MCF 10A (cell line): ENCODE measurements at regions not wholly inside any gene's neighbourhood (a gene's known extent, or its start where the extent isn't known, plus 50 kb on each side); places are given as distances from the start of the nearest gene placed in this dataset.

Source experiments
- BruUV-seq: library from RNA; stranded (reverse); fragments of 400-500 nt; replicated peaks from 2 replicates; lab custom pipeline; 2021; lab: Mats Ljungman, UMichigan
- CTCF ChIA-PET: fragments of 300-600 bp; sonication (Branson Sonifier 250); formaldehyde crosslinking; extraction: SDS; loops from one replicate; lab custom pipeline; 2021; ENCODE audit warnings: antibody characterized with exemption, inconsistent platforms; lab: Yijun Ruan, JAX
- POLR2A ChIA-PET: fragments of 300-600, 350-650 bp; sonication (Branson Sonifier 250); formaldehyde crosslinking; extraction: SDS; loops from one replicate; lab custom pipeline; 2020; ENCODE audit warnings: antibody characterized with exemption, inconsistent platforms; lab: Yijun Ruan, JAX
- DNase-seq: peaks from one replicate; pipeline ENCODE4 v3.0.0-alpha.2; 2018; ENCODE audit not compliant: unreplicated experiment
- H3K27ac Mint-ChIP-seq: one replicate; pipeline ENCODE4 v1.8.0; 2022; ENCODE audit warnings: mild to moderate bottlenecking, low read depth, mixed read lengths; ENCODE audit not compliant: unreplicated experiment
- H3K27me3 Mint-ChIP-seq: one replicate; pipeline ENCODE4 v1.8.0; 2022; ENCODE audit warnings: mixed read lengths; ENCODE audit not compliant: insufficient read depth, unreplicated experiment
- H3K36me3 Mint-ChIP-seq: one replicate; pipeline ENCODE4 v1.8.0; 2022; ENCODE audit warnings: mild to moderate bottlenecking, moderate library complexity, mixed read lengths; ENCODE audit not compliant: insufficient read depth, unreplicated experiment
- H3K4me1 Mint-ChIP-seq: one replicate; pipeline ENCODE4 v1.8.0; 2022; ENCODE audit warnings: mixed read lengths; ENCODE audit not compliant: insufficient read depth, unreplicated experiment
- H3K4me3 Mint-ChIP-seq: one replicate; pipeline ENCODE4 v1.8.0; 2022; ENCODE audit warnings: mild to moderate bottlenecking, moderate library complexity, mixed read lengths; ENCODE audit not compliant: unreplicated experiment
- H3K9me3 Mint-ChIP-seq: one replicate; pipeline ENCODE4 v1.8.0; 2022; ENCODE audit warnings: mixed read lengths; ENCODE audit not compliant: unreplicated experiment
- intact Hi-C: fragments of 100-400 bp; cut with micrococcal nuclease; formaldehyde crosslinking; loops from 2 replicates; pipeline ENCODE4 v1.14.1; 2022
- TF ChIP-seq, protein P1 (sequence below): fragments of 200-600 bp; IDR thresholded peaks from one replicate; pipeline ENCODE4 v1.8.0; 2022; ENCODE audit warnings: antibody characterized with exemption, mild to moderate bottlenecking; ENCODE audit not compliant: unreplicated experiment

DNA sequence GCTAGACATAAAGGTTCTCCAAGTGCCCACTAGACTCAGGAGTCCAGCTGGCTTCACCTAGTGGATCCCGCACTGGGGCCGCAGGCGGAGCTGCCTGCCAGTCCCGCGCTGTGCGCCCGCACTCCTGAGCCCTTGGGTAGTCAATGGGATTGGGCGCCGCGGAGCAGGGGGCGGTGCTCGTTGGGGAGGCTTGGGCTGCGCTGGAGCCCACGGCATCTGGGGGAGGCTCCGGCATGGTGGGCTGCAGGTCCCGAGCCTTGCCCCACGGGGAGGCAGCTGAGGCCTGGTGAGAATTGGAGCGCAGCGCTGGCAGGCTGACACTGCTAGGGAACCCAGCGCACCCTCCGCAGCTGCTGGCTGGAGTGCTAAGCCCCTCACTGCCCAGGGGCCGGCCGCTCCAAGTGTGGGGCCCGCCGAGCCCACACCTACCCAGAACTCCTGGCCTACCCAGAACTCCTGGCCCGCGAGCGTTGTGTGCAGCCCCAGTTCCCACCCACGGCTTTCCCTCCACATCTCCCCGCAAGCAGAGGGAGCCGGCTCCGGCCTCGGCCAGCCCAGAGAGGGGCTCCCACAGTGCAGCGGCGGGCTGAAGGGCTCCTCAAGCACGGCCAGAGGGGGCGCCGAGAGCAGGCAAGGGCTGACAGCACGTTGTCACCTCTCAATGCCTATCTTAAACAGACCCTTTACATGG is 260.7 kb upstream of the DMRT1 start:
- no peak overlapping the region for H3K4me3 Mint-ChIP-seq
- ChIA-PET POLR2A (interaction anchor here (1.0 kb wide), 1 partner anchor 11 kb away, joined by 3 read pairs; no protein-coding TSS in a partner anchor), CTCF (interaction anchor here (0.6 to 2.1 kb wide), 5 partner anchors 8 to 223 kb away, joined by 3 to 6 read pairs (median 3); no protein-coding TSS in a partner anchor)
- BruUV-seq: no TSS peak
- TF ChIP-seq, protein P1, sequence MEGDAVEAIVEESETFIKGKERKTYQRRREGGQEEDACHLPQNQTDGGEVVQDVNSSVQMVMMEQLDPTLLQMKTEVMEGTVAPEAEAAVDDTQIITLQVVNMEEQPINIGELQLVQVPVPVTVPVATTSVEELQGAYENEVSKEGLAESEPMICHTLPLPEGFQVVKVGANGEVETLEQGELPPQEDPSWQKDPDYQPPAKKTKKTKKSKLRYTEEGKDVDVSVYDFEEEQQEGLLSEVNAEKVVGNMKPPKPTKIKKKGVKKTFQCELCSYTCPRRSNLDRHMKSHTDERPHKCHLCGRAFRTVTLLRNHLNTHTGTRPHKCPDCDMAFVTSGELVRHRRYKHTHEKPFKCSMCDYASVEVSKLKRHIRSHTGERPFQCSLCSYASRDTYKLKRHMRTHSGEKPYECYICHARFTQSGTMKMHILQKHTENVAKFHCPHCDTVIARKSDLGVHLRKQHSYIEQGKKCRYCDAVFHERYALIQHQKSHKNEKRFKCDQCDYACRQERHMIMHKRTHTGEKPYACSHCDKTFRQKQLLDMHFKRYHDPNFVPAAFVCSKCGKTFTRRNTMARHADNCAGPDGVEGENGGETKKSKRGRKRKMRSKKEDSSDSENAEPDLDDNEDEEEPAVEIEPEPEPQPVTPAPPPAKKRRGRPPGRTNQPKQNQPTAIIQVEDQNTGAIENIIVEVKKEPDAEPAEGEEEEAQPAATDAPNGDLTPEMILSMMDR: no peak
- no peaks in the 10 kb centered on the region for H3K27me3 Mint-ChIP-seq
- DNase-seq: no peak
- no peak overlapping the region for H3K27ac Mint-ChIP-seq
- H3K4me1 Mint-ChIP-seq: peaks cover 12% of the 10 kb centered on the region
- intact Hi-C loops: no loop called here
- H3K9me3 Mint-ChIP-seq: no peaks in the 10 kb centered on the region
- peaks cover 31% of the 10 kb centered on the region for H3K36me3 Mint-ChIP-seq

DNA sequence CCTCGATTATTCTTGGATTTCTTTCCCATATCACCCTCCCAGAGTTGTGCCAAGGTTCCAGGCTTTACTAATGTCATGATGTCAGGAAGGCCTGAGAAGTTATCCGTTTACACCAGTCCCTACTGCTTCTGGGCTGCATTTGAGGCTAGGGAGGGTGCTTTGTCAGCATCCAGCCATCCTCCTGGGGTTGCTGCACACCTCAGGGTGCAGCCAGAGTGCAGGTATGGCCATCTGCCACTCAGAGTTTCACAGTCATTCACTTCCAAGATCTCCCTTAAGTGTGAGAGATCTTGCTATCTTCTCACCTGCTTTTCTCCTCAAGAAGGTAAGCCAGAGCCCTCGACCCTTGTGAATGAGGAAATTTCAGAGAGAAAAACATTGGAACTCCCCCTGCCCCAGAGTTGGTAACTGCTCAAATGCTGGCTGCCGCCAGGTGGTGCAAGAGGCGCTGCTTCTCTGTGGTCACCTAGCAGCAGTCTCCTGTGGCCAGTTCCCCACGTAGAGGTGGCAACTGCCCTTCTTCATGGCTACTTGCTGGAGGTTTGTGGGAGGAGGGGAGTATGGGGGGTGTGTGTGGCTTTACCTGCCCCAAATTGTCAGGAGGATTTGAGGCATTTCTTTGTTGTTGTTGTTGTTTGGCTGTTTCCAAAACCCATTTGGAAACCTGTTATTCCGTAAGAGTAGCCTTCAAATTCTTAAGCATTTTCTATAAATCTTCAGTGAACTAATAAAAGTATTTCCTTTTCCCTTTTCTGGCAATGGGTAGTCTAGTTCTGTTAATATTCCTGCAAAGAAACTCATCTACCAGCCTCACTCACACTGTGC is 259.6 kb upstream of the DMRT1 start:
- no TSS peak for BruUV-seq
- Mint-ChIP-seq H3K27ac (no peak overlapping the region), H3K4me1 (peaks cover 12% of the 10 kb centered on the region), H3K9me3 (no peaks in the 10 kb centered on the region), H3K4me3 (no peak overlapping the region), H3K36me3 (peaks cover 29% of the 10 kb centered on the region), H3K27me3 (no peaks in the 10 kb centered on the region)
- TF ChIP-seq, protein P1: peak; percentile 24
- peak; percentile 44 for DNase-seq
- CTCF ChIA-PET: interaction anchor here (0.6 to 2.1 kb wide), 4 partner anchors 19 to 222 kb away, joined by 3 to 6 read pairs (median 4); no protein-coding TSS in a partner anchor
- intact Hi-C loops: no loop called here
- POLR2A ChIA-PET: interaction anchor here (0.7 to 1.5 kb wide), 4 partner anchors 10 to 162 kb away, joined by 3 to 7 read pairs (median 3); no protein-coding TSS in a partner anchor

DNA sequence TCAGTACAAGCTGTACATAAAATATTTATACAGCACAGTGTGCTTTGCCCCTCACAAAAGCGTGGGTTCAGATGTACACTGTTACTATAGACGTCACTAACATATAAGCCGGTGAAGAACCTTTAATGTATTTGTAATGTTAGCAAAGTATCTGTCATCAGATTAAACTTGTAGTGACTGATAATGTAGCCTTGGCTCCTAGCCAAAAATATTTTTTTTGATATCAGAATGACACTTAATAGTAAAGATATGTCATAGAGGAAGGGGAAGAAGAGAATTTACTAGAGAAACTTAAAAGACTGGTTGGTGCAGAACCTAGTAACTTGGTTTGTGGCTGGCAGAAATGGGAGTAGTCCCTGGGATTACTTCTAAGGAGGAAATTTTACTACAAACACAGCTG is 258.7 kb upstream of the DMRT1 start:
- H3K9me3 Mint-ChIP-seq: no peaks in the 10 kb centered on the region
- H3K4me3 Mint-ChIP-seq: no peak overlapping the region
- DNase-seq: no peak
- BruUV-seq: no TSS peak
- peaks cover 12% of the 10 kb centered on the region for H3K4me1 Mint-ChIP-seq
- peaks cover 21% of the 10 kb centered on the region for H3K36me3 Mint-ChIP-seq
- no peaks in the 10 kb centered on the region for H3K27me3 Mint-ChIP-seq
- intact Hi-C loops: no loop called here
- ChIA-PET POLR2A (interaction anchor here (1.0 to 1.5 kb wide), 3 partner anchors 9 to 27 kb away, joined by 3 to 7 read pairs (median 3); no protein-coding TSS in a partner anchor), CTCF (interaction anchor here (0.6 to 2.1 kb wide), 4 partner anchors 33 to 226 kb away, joined by 3 to 6 read pairs (median 4); no protein-coding TSS in a partner anchor)
- TF ChIP-seq, protein P1: no peak
- H3K27ac Mint-ChIP-seq: no peak overlapping the region
